ENCODE measurements at regions not wholly inside any gene's neighbourhood (a gene's known extent, or its start where the extent isn't known, plus 50 kb on each side); places are given as distances from the start of the nearest gene placed in this dataset.

- no peaks in the 10 kb centered on the region for H4K20me1 ChIP-seq
- no peaks in the 10 kb centered on the region for H3K9me3 ChIP-seq (replicated peaks in 1 of 11)
- no peak overlapping the region for H3K27ac ChIP-seq
- H3K9ac ChIP-seq, result peak overlapping the region in 4 of 11 experiments; percentile 5 to 58 (median 36); a peak in 3 of 22 replicates
- H3K36me3 ChIP-seq, result no peaks in the 10 kb centered on the region
- no peak for TF ChIP-seq Cebpa-rat (IDR thresholded peaks at IDR 0.05)
- no peak overlapping the region for H3K4me3 ChIP-seq
- H3K4me2 ChIP-seq, result peak overlapping the region in 8 of 11 experiments; percentile 37 to 79 (median 74); a peak in 15 of 22 replicates
- peaks cover 13 to 60% (median 41%) of the 10 kb centered on the region in 10 experiments; a peak in 19 of 20 replicates for H3K4me1 ChIP-seq
- no peaks in the 10 kb centered on the region for H3K27me3 ChIP-seq
Observed at GRCh38 chr22:27637604-27638003, 164.0 kb downstream of the MN1 start.

GRCh38 chr22:27638329-27639233 lies 163.0 kb downstream of the MN1 start:
- Histone ChIP-seq H3K9ac (peak overlapping the region in 5 of 11 experiments; percentile 9 to 46 (median 30); a peak in 4 of 22 replicates), H3K4me2 (peak overlapping the region; percentile 64 to 79 (median 73)), H3K27me3 (no peaks in the 10 kb centered on the region), H3K27ac (no peak overlapping the region), H3K36me3 (no peaks in the 10 kb centered on the region), H3K4me1 (peaks cover 13 to 60% (median 41%) of the 10 kb centered on the region in 10 experiments; a peak in 19 of 20 replicates), H4K20me1 (no peaks in the 10 kb centered on the region), H3K4me3 (no peak overlapping the region), H3K9me3 (replicated peaks in 1 of 11) (no peaks in the 10 kb centered on the region)
- no peak for TF ChIP-seq Cebpa-rat (IDR thresholded peaks at IDR 0.05)

GRCh38 chr22:27639248-27640086 lies 162.1 kb downstream of the MN1 start:
- peak overlapping the region in 10 of 11 experiments; percentile 9 to 58 (median 36); a peak in 11 of 22 replicates for H3K9ac ChIP-seq
- H3K27ac ChIP-seq, result peak overlapping the region in 3 of 11 experiments; percentile 1 to 53 (median 9); a peak in 4 of 22 replicates
- no peak for TF ChIP-seq Cebpa-rat (IDR thresholded peaks at IDR 0.05)
- peak overlapping the region; percentile 64 to 79 (median 73) for H3K4me2 ChIP-seq
- H3K36me3 ChIP-seq, result no peaks in the 10 kb centered on the region
- H4K20me1 ChIP-seq, result no peaks in the 10 kb centered on the region
- H3K9me3 ChIP-seq (replicated peaks in 1 of 11), result no peaks in the 10 kb centered on the region
- no peaks in the 10 kb centered on the region for H3K27me3 ChIP-seq
- H3K4me3 ChIP-seq, result no peak overlapping the region
- peaks cover 13 to 60% (median 41%) of the 10 kb centered on the region in 10 experiments; a peak in 19 of 20 replicates for H3K4me1 ChIP-seq

GRCh38 chr22:27641049-27641795 lies 160.3 kb downstream of the MN1 start:
- H3K4me3 ChIP-seq, result no peak overlapping the region

GRCh38 chr22:27642104-27642800 lies 159.3 kb downstream of the MN1 start:
- Histone ChIP-seq H3K4me2 (no peak overlapping the region), H3K27ac (no peak overlapping the region), H3K9me3 (replicated peaks in 1 of 11) (no peaks in the 10 kb centered on the region), H3K4me1 (peaks cover 13 to 46% (median 36%) of the 10 kb centered on the region in 10 experiments; a peak in 19 of 20 replicates), H3K27me3 (no peaks in the 10 kb centered on the region), H3K9ac (no peak overlapping the region), H3K36me3 (no peaks in the 10 kb centered on the region), H4K20me1 (no peaks in the 10 kb centered on the region), H3K4me3 (no peak overlapping the region)
- no peak for TF ChIP-seq Cebpa-rat (IDR thresholded peaks at IDR 0.05)

More at GRCh38 chr22:27641049-27641795, 160.3 kb downstream of the MN1 start:
- Histone ChIP-seq H3K9ac (no peak overlapping the region), H3K9me3 (replicated peaks in 1 of 11) (no peaks in the 10 kb centered on the region), H4K20me1 (no peaks in the 10 kb centered on the region), H3K4me1 (peaks cover 13 to 57% (median 41%) of the 10 kb centered on the region in 10 experiments; a peak in 19 of 20 replicates), H3K27me3 (no peaks in the 10 kb centered on the region), H3K27ac (no peak overlapping the region), H3K4me2 (peak overlapping the region in 10 of 11 experiments; percentile 1 to 64 (median 29); a peak in 13 of 22 replicates), H3K36me3 (no peaks in the 10 kb centered on the region)
- TF ChIP-seq Cebpa-rat (IDR thresholded peaks at IDR 0.05), result no peak

- H3K4me1 ChIP-seq, result peaks cover 10 to 30% (median 20%) of the 10 kb centered on the region in 10 experiments
- H4K20me1 ChIP-seq, result no peaks in the 10 kb centered on the region
- no peak overlapping the region for H3K4me3 ChIP-seq
- no peaks in the 10 kb centered on the region for H3K36me3 ChIP-seq
- no peak overlapping the region for H3K4me2 ChIP-seq
- H3K9me3 ChIP-seq (replicated peaks in 1 of 11), result no peaks in the 10 kb centered on the region
- no peaks in the 10 kb centered on the region for H3K27me3 ChIP-seq
- no peak overlapping the region for H3K9ac ChIP-seq
- no peak for TF ChIP-seq Cebpa-rat (IDR thresholded peaks at IDR 0.05)
- H3K27ac ChIP-seq, result no peak overlapping the region
Observed at GRCh38 chr22:27643907-27644306, 157.6 kb downstream of the MN1 start.

GRCh38 chr22:27644566-27644965 lies 157.0 kb downstream of the MN1 start:
- Histone ChIP-seq H3K9me3 (replicated peaks in 1 of 11) (no peaks in the 10 kb centered on the region), H3K36me3 (no peaks in the 10 kb centered on the region), H3K9ac (no peak overlapping the region), H3K27me3 (no peaks in the 10 kb centered on the region), H3K4me2 (no peak overlapping the region), H4K20me1 (no peaks in the 10 kb centered on the region), H3K4me1 (peaks cover 3 to 23% (median 14%) of the 10 kb centered on the region in 10 experiments; a peak in 19 of 20 replicates), H3K27ac (no peak overlapping the region), H3K4me3 (no peak overlapping the region)
- TF ChIP-seq Cebpa-rat (IDR thresholded peaks at IDR 0.05), result no peak

- TF ChIP-seq Cebpa-rat (IDR thresholded peaks at IDR 0.05), result no peak
Observed at GRCh38 chr22:27647540-27647939, 154.0 kb downstream of the MN1 start.

More at GRCh38 chr22:27647540-27647939, 154.0 kb downstream of the MN1 start:
- H3K9ac ChIP-seq, result no peak overlapping the region
- no peak overlapping the region for H3K4me3 ChIP-seq
- H3K4me2 ChIP-seq, result peak overlapping the region in 2 of 11 experiments; percentile 7 to 35; a peak in 1 of 22 replicates
- peaks cover 0 to 6% (median 0%) of the 10 kb centered on the region in 10 experiments; a peak in 3 of 20 replicates for H3K4me1 ChIP-seq
- H4K20me1 ChIP-seq, result no peaks in the 10 kb centered on the region
- no peak overlapping the region for H3K27ac ChIP-seq
- no peaks in the 10 kb centered on the region for H3K9me3 ChIP-seq (replicated peaks in 1 of 11)
- no peaks in the 10 kb centered on the region for H3K36me3 ChIP-seq
- no peaks in the 10 kb centered on the region for H3K27me3 ChIP-seq

All from BLaER1 treated with 17β-estradiol and CSF1 and Interleukin-3, amounts not matched to agents 10 nM and 100 nM (cell line).